Upper lobe of left lung (tissue), 4 donors: ENCODE measurements at regions not wholly inside any gene's neighbourhood (a gene's known extent, or its start where the extent isn't known, plus 50 kb on each side); places are given as distances from the start of the nearest gene placed in this dataset.

Experiments used
- POLR2AphosphoS5 ChIP-seq, 2 donors: sonication (generic); formaldehyde crosslinking; IDR thresholded peaks; one replicate each; pipeline ENCODE4 v1.5.1; 2017; ENCODE audit warnings: antibody characterized with exemption in 2 of 2
- TF ChIP-seq, protein P1 (sequence below), 6 experiments: fragments of 450-650 bp in 4 of 6; fragments of 200-600 bp in 2 of 6; sonication (generic) in 2 of 6; IDR thresholded peaks; one replicate each; pipeline ENCODE4 v1.5.1; 2016 to 2019; ENCODE audit warnings: antibody characterized with exemption in 6 of 6

DNA sequence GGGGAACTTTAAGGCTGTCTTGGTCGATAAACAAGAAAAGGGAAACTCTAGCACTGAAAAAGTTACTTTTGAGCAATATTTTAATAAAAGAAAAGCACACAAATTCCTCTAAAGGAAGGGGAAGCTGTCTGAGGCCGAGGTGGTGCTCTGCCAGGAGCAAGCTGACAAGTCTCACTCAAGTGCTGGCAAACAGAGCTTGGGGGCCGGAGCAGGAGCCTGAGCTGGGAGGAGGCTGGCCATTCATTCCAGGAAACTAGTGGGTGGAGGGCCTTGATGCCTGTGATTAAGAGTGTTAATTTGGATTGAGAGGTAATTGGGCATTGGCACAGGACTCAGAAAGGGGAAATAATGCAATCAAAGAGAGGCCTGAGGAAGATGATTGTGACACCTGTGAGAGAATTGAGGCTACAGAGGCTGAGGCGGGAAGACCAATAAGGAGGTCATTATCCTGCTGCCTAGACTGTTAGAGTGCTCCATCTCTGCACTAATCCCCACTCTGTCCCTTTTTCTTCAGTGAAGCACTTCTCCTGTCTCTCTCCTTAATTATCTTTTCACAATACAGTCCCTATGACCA lies 154.9 kb upstream of the COL1A2 start:
- TF ChIP-seq, protein P1, sequence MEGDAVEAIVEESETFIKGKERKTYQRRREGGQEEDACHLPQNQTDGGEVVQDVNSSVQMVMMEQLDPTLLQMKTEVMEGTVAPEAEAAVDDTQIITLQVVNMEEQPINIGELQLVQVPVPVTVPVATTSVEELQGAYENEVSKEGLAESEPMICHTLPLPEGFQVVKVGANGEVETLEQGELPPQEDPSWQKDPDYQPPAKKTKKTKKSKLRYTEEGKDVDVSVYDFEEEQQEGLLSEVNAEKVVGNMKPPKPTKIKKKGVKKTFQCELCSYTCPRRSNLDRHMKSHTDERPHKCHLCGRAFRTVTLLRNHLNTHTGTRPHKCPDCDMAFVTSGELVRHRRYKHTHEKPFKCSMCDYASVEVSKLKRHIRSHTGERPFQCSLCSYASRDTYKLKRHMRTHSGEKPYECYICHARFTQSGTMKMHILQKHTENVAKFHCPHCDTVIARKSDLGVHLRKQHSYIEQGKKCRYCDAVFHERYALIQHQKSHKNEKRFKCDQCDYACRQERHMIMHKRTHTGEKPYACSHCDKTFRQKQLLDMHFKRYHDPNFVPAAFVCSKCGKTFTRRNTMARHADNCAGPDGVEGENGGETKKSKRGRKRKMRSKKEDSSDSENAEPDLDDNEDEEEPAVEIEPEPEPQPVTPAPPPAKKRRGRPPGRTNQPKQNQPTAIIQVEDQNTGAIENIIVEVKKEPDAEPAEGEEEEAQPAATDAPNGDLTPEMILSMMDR (IDR thresholded peaks at IDR 0.05) = no peak
- TF ChIP-seq POLR2AphosphoS5 (IDR thresholded peaks at IDR 0.05) = no peak
